TTC549 (cell line): ENCODE measurements at regions not wholly inside any gene's neighbourhood (a gene's known extent, or its start where the extent isn't known, plus 50 kb on each side); places are given as distances from the start of the nearest gene placed in this dataset.
A peak's percentile ranks its signal among the peaks of the same experiment; 100 is the strongest.
"Not testable (repeated sequence)": the region's sequence is repeated elsewhere in the genome, so short reads cannot be mapped to it uniquely, and the experiment has no call there.

Experiments
- FAIRE-seq: peaks from 2 replicates; lab custom pipeline; 2012; peaks lifted over from hg19 to GRCh38; lab: Jason Lieb, UNC

- FAIRE-seq, result no peak
These were observed 50.4 kb downstream of the KATNIP start for GRCh38 chr16:27600381-27600780.

GRCh38 chr16:27602103-27602502 lies 52.2 kb downstream of the KATNIP start:
- no peak for FAIRE-seq

- peak; percentile 13 for FAIRE-seq
These were observed 55.7 kb downstream of the KATNIP start for GRCh38 chr16:27605500-27606106.

GRCh38 chr16:27611340-27611739 lies 61.4 kb downstream of the KATNIP start:
- no peak for FAIRE-seq

- FAIRE-seq, result no peak
These were observed 63.4 kb downstream of the KATNIP start for GRCh38 chr16:27613238-27613791.

GRCh38 chr16:27617665-27618064 lies 67.7 kb downstream of the KATNIP start:
- no peak for FAIRE-seq

GRCh38 chr16:27618165-27618564 lies 68.2 kb downstream of the KATNIP start:
- no peak for FAIRE-seq

- FAIRE-seq, result no peak
These were observed 68.8 kb downstream of the KATNIP start for GRCh38 chr16:27618606-27619327.

- no peak for FAIRE-seq
These were observed 70.6 kb downstream of the KATNIP start for GRCh38 chr16:27620541-27620940.

GRCh38 chr16:27624154-27625049 lies 74.5 kb downstream of the KATNIP start:
- no peak for FAIRE-seq

- FAIRE-seq, result no peak
These were observed 75.2 kb downstream of the KATNIP start for GRCh38 chr16:27625050-27625697.

GRCh38 chr16:27627136-27627535 lies 77.2 kb downstream of the KATNIP start:
- FAIRE-seq, result no peak

- FAIRE-seq, result no peak
These were observed 78.4 kb downstream of the KATNIP start for GRCh38 chr16:27628241-27628942.

- FAIRE-seq, result not testable (repeated sequence)
These were observed 79.1 kb downstream of the KATNIP start for GRCh38 chr16:27628943-27629462.

GRCh38 chr16:27632216-27632615 lies 82.3 kb downstream of the KATNIP start:
- FAIRE-seq, result no peak

- no peak for FAIRE-seq
These were observed 83.3 kb downstream of the KATNIP start for GRCh38 chr16:27633221-27633620.

- FAIRE-seq, result no peak
These were observed 83.8 kb downstream of the KATNIP start for GRCh38 chr16:27633721-27634120.

GRCh38 chr16:27634779-27635178 lies 84.8 kb downstream of the KATNIP start:
- no peak for FAIRE-seq

- no peak for FAIRE-seq
These were observed 86.7 kb downstream of the KATNIP start for GRCh38 chr16:27636453-27637240.

GRCh38 chr16:27638833-27639560 lies 89.1 kb downstream of the KATNIP start:
- no peak for FAIRE-seq
